NCI-H748 treated with DMSO at 0.1 percent for 48 hours (cell line): ENCODE measurements at regions not wholly inside any gene's neighbourhood (a gene's known extent, or its start where the extent isn't known, plus 50 kb on each side); places are given as distances from the start of the nearest gene placed in this dataset.
"Not testable (repeated sequence)": the region's sequence is repeated elsewhere in the genome, so short reads cannot be mapped to it uniquely, and the experiment has no call there.

Experiments used
- DNase-seq: peaks from one replicate; lab custom pipeline; 2025; lab: John Stamatoyannopoulos, UW

DNA sequence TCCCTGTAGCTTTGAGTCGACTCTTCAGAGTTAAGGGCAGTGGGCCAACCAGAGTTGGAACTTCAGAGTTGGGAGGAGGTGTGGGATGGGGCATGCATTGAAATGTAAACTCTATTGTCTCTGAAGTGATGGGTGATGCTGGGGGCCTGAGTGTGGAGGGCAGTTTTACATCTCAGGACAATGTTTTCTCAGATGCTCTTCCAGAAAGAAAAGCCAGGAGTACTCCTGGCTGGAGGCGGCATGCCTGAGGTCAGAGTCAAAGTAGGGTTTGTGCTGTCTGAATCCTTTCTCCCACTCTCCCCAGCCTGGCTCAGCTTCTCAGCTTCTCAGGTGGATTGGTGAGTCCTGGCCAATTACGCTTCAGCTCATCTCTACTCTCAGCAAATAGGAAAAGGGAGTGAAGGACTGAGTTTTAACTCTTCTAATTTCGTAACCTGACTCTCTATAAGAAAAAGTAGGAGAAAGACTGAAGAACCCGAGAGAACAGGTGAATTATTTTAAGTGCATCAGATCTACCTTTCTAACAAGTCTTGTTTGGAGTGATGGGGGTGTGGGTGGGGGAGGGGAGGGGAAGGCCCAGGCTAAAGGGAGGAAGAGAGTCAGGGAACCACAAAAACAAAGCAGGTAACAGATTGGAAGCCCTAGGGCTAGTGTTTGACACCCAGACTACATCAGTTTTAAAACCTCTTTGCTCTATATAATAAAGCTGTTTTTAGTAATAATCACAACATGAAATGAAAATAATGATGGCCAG, 107.5 kb upstream of the PELI1 start:
- DNase-seq: no peak

DNA sequence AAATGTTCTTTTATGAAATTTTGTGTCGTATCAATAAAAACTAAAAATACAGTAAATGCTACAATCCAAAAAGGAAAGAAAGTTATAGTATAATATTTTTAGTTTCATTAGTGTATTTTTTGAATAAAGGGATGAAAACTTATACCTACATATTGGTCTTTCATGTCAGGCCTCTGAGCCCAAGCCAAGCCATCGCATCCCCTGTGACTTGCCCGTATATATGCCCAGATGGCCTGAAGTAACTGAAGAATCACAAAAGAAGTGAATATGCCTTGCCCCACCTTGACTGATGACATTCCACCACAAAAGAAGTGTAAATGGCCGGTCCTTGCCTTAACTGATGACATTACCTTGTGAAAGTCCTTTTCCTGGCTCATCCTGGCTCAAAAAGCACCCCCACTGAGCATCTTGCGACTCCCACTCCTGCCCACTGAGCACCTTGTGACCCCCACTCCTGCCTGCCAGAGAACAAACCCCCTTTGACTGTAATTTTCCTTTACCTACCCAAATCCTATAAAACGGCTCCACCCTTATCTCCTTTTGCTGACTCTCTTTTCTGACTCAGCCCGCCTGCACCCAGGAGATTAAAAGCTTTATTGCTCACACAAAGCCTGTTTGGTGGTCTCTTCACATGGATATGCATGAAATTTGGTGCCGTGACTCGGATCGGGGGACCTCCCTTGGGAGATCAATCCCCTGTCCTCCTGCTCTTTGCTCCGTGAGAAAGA, 108.2 kb upstream of the PELI1 start:
- DNase-seq: not testable (repeated sequence)

DNA sequence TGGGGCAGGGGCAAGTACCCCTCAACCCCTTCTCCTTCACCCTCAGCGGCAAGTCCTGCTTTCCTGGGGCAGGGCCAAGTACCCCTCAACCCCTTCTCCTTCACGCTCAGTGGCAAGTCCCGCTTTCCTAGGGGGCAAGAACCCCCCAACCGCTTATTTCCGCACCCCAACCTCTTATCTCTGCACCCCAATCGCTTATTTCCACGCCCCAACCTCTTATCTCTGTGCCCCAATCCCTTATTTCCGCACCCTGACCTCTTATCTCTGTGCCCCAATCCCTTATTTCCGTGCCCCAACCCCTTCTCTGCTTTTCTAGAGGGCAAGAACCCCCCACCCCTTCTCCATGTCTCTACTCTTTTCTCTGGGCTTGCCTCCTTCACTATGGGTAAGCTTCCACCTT, 109.2 kb upstream of the PELI1 start:
- not testable (repeated sequence) for DNase-seq

DNA sequence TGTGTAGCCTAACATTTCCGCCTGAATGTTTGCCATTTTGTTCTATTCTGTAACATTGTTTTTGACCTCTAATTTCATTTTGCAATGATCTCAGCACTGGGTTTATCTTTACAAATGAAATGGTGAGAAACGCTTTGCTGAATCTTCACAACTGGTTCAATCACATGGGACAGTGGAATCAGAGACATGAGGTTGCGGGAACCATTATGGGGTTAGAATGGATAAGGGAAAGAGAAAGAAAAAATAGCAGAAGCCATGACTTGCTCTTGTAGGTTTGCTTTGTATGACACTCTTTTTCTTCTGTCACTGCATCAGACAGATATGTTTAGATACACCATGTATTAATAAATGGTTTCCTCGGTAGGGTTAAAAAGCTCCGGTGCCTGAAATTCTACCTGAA, 114.3 kb upstream of the PELI1 start:
- DNase-seq: no peak

DNA sequence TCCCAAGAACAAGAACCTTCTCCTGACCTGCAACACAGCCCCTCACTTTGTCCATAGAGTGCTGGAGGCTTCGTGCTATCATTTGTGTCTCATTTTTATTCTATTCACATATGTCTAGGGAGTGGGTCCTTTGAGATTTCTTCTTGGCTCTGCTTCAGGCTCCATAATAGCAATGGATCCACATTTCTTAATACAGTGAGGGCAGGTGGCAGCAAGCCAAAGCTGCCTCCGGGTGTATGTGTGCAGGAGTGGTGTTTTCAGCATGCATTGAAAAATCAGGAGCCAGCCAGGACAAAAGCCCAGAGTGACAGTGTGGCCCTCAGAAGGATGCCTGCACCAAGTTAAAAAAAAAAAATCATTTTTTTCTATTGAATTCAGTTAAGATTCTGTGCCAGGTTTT, 115.1 kb upstream of the PELI1 start:
- no peak for DNase-seq

DNA sequence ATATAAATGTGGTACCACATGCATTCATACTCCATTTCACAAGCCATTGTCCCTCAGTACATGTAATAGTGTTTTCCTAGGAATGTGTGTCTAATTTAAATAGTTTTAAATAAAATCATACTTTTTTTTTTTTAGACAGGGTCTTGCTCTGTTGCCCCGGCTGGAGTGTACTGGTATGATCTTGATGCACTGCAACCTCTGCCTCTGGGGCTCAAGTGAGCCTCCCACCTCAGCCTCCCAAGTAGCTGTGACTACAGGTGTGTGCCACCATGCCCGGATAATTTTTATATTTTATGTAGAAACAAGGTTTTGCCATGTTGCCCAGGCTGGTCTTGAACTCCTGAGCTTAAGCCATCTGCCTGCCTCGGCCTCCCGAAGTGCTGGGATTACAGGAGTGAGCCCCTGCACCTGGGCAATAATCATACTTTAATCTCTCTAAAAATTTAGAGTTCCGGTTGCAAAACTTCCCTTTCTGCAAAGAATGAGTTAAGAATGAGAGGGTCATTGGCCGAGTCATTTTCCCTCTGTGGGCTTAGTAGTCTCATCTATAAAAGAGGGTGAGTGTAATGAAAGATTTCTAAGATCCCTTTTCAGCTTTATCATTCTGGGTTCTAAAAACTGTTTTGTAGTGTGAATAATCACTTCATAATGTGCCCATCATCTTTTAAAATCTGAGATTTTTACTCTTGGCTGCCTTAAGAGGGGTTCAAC, 116.0 kb upstream of the PELI1 start:
- DNase-seq: no peak

DNA sequence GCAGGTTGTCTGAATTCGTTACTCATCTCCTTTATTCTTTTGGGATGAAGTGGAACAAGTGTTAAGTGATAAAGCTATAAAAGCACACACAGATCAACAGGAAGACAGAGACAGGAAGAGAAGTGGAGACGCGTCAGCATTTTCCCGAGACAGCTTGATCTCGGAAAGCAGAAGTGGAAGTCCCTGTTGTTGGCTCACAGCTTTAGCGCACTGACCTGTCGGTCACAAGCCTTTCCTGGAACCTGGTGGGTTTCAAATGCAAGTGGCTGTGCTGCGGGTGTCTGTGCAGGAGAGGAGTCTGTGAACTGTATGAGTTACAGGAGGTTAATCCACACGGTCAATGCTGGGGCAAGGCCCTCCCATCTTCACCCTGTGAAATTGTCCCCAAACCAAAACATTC, 116.6 kb upstream of the PELI1 start:
- DNase-seq: no peak

DNA sequence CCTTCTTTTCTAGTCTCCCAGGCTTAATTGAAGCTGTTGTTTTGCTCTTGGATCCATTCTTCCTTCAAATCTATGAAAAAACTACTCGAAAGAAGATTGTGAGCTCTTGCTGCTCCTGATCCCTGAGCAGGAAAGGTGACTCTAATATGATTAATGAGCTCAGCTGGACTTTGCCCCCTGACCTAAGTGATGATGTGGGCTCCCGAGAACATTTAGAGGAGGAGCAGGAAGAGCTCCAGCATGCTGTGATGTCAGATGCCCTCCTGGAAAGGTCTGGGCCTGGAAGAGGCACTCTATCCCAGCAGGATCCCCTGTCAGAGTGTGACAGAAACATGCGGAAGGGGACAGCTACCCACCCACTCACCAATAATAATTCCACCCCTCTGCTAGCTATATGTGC, 117.9 kb upstream of the PELI1 start:
- no peak for DNase-seq

DNA sequence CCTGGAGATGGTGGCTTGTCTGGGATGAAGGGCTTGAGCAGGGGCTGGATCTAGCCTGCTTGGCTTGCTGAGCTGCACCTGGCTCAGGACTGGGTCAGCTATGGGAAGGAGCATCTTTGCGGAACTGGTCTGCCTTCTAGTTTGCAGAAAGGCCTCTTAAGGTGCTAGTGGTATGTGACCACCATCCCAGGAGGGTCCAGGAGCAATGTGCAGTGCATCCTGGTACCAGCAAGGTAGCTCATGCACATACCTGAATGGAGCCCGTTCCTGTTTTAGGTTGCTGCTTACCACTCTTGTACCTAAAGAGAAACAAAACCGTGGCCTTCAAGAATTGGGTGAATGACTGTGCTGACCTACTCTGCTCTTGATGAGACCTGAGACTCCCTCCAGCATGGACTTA, 118.6 kb upstream of the PELI1 start:
- DNase-seq: no peak

DNA sequence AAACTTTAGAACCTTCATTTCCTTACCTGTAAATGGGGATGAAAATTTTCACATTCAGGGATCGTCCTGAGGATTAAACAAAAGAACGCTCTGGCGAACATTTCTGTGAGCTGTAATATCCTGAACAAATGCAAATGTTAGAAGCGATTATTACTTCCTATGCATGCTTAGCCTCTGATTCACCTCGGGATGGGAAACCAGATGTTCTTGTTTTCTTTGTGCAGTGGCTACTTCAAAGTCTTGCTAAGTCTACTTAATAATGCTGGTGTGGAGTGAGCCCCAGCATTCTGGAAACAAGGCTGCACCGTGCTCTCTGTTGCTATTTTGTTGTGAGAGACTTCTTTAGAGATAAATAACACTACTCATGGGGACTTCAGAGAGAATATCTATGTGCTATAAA, 119.1 kb upstream of the PELI1 start:
- DNase-seq: no peak

DNA sequence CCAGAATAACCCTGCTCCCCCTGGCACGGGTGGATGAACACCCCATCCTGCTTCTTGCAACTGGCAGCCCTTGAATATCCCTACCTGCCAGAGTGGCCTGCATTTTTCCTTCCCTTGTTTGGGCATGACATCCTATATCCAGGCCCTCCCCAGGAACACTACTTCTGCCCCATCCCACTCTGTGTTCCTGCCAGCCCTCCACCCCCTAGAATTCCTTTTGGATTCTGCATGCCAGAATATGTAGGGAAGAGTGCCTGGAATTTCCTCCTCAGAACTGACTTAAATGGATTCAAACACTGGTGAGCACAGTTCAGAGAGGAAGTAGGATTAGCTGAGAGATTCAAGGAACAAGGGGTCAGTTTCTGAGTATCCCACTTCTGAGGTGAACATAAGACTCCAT, 123.5 kb upstream of the PELI1 start:
- DNase-seq: no peak

DNA sequence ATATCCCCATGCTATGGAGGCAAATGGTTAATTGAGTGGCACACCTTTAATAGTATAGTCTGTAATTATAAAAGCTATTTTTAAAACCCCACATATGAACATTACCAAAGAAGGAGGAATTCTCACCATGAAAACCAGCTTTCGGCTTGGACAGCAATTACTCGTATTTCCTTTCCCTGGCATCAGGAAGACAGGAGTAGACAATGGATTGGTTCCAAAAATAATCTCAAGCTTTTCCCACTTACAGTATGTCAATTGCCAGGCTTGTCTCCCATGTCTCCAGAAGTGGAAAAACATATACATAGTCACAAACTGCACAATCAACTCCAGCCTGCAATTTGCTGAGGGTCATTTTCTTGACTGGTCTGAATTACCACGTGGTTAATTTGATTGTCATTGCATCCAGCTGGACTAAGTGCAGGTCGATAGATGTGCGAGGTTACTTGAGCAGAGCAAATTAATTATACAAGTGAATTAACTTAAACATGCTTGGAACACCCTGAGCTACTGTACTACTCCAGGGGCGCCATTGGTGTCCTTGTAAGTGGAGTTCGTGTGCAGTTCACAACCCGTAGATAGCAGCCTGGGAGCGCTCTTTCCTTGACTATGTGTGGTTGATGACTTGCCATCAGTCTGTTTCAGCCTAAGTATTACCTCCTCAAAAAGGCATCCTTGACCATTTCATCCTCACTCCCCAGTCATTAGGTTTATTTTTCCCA, 124.3 kb upstream of the PELI1 start:
- DNase-seq: no peak

DNA sequence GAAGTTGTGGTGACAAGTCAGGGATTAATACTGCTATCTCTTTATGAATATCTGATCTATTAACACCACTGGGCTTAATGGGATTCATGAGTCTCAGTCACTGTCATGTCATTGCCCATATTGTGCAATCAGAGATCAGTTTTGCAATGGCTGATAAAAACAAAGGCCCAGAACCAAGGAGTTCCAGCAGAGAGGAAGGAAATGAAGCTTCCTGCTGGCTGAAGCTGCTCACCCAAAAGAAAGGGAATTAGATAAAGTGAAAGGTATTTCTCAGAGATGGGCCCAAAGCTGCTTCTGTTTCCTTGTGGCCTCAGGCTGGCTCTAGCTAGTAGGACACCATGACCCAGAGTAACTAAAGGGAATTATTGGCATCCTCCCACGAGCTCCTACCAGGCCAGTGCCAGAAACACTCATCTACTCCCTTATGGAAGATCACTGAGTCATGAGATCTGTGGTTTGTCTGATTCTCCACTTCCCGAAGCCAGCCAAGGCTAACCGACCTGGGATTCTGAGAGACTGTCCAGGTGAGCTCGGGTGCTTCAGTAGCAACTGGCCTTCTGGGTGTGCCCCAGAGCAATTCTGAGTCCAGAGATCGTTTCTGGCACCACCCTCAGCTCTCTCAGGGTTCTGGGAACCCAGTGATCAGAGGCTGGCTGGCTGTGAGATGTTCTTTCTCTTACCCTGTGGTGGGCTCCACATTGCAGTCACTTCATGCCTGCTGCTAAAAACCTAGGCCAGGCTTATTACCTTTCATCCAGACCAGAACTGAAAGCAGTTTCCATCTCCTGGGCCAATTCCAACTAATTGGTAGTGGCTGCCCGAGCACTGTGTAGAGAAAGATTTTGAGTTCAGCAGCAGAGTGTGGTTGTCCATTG, 129.5 kb upstream of the PELI1 start:
- no peak for DNase-seq

DNA sequence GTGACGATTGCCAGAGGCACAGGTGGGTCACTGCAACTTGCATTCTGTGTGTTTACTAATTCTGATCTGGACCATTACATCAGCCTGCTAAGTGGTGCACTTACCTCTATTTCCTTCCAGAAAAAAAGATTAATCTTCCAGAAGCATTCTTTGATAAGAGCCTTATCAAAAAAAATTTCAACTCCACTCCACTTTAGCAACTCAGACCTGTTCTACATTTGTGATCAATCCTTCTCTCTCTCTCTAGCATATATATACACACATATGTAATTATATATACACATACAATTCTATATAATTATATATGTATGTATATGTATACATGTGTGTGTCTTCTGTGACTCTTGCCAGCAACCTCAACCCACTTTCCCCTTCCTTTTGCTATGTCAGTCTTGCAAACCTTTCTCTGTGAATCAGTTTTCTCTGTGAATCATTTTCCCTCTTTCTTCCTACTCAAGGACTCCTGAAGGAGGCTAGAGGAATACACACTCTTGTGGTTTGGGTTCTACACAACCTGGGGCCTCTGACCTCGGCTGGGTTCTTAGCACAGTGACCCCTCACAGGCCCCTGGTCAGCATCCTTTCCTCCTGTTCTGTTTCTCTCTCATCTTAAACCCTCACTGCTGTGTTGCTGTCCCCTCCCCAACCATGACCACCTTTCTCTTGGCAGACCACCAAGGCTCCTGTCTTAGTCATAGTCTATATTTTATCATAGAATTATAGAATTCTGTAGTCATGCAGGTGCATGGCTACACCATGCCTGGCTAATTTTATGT, 130.4 kb upstream of the PELI1 start:
- no peak for DNase-seq

DNA sequence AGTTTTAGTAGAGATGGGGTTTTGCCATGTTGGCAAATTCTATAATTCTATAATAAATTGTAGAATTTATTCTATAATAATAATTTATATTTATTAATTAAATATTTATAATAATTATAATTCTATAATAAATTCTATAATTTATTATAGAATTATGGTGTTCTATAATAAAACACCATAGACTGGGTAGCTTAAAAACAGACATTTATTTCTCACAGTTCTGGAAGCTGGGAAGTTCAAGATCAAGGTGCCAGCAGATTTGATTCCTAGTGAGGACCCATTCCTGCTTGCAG, 130.9 kb upstream of the PELI1 start:
- DNase-seq: no peak

DNA sequence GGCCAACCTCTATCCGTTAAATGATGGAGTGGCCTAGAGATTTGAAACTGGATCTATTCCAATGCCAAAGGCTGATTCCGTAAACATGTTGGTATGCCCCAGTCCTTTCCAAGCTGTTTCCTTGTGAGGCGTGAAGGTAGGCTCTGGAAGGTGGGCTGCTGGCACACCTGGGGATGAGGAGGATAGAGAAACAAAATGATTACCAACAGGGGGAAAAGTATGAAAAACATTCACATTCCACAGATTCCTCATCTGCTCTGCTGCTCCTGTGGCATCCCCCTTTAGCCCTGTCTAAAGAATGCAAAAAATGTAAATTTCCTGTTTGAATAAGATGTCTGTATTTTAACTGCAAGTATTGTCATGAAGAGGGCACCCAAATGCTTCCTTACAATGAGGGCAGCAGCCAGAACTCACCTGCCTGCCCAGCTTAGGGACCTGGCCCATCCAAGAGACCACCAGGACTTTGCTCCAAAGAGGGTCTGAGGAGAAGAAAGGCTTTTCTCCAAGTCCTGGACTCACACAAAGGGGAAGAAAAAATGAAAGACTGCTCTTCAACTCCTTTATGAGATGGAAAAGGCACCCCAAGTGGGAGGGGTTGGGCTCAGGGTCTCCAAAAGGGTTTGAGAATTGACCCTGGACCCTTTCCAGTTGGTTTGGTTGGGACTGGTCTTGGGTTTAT, 132.3 kb upstream of the PELI1 start:
- DNase-seq: no peak

DNA sequence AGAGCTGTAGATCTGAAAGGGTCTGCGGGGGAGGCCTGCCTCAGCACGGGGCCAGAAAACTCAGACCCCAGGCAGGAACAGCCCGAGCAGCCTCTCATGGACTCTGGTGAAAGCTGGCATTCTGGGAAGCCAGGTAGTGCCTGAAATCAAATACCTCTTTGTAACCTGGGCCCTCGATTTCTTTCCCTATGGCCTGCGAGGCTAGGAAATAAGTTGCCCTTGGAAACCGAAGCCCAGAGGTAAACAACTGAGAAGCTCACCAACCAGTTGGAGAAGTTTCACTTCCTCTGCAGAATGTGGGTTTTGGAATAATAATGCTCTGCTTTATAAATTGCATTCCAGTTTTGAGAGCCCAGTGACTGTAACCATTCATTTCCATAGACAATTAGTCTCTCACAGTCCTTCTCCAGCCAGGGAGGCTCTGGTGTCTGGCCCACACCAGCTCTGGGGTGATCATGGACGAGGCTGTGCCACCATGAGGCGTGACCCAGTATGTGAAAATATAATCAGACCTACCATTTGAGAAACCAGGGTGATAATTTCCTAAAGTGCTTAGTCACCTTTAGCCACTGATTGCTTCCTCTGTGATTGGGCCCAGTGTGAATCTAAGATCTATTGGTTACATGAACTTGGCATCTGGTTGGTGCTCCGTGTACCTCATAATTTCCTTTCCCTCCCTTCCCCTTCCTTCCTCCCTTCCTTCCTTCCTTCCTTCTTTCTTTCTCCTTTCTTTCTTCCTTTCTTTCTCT, 133.1 kb upstream of the PELI1 start:
- no peak for DNase-seq

DNA sequence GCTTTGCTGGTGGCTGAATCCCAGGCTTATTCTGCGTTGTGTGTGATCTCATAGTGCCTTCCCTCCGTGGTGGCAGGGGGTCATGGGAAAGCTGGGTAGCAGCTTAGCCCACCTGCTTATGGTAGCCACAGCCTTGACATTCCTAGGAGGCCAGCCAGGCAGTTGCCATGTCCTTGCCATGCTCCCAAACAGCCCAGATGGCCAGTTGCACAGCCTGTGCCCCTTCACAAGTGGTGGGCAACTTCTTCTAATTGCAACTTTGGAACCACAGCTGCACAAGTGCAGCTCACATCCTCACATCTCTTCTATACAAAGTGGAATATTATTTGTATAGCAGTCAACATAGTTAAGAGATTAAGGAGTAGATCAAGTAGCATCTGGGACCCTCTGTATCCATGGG, 136.6 kb upstream of the PELI1 start:
- not testable (repeated sequence) for DNase-seq

DNA sequence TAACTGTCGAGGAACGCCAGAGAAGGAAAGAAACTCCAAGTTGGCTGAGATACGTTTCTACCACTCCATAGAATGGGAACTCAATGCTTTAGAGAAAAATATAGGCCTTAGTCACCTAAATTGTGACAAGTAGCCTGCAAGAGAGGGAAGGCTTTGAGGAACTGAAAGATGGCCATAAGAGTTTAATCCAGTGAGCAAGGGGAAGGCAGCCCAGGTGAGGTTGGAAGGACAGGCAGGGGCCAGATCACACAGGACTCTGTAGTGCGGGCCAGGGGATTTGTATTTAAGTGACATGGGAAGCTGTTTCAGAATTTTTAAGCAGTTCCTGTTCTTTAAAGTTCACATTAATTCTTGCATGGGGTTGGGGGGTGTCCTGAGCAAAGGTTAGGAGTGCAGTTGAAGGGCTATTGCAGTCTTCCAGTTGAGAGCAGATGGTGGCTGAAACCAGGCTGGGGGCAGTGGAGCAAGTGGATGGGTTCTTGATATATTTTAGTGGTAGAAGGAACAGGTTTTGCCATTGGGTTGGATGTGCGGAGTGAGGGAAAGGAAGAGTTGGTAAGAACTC, 138.9 kb upstream of the PELI1 start:
- no peak for DNase-seq
